Lower leg skin (tissue), 3 donors: ENCODE measurements at regions not wholly inside any gene's neighbourhood (a gene's known extent, or its start where the extent isn't known, plus 50 kb on each side); places are given as distances from the start of the nearest gene placed in this dataset.

ENCODE experiments used
- CTCF ChIP-seq, 3 donors: fragments of 450-650 bp; IDR thresholded peaks; one replicate each; pipeline ENCODE4 v1.5.1; 2016; ENCODE audit warnings: antibody characterized with exemption in 3 of 3, mild to moderate bottlenecking in 3 of 3, moderate library complexity in 2 of 3
- POLR2A ChIP-seq, 2 donors: fragments of 450-650 bp; IDR thresholded peaks; one replicate each; pipeline ENCODE4 v1.6.1; 2016 to 2017; ENCODE audit warnings: antibody characterized with exemption in 2 of 2, mild to moderate bottlenecking in 1 of 2, moderate library complexity in 1 of 2

GRCh38 chr14:97377550-97377949 lies 580.4 kb downstream of the VRK1 start:
- TF ChIP-seq POLR2A (IDR thresholded peaks at IDR 0.05) (no peak), CTCF (IDR thresholded peaks at IDR 0.05) (no peak)
